ENCODE measurements at regions not wholly inside any gene's neighbourhood (a gene's known extent, or its start where the extent isn't known, plus 50 kb on each side); places are given as distances from the start of the nearest gene placed in this dataset.

DNA sequence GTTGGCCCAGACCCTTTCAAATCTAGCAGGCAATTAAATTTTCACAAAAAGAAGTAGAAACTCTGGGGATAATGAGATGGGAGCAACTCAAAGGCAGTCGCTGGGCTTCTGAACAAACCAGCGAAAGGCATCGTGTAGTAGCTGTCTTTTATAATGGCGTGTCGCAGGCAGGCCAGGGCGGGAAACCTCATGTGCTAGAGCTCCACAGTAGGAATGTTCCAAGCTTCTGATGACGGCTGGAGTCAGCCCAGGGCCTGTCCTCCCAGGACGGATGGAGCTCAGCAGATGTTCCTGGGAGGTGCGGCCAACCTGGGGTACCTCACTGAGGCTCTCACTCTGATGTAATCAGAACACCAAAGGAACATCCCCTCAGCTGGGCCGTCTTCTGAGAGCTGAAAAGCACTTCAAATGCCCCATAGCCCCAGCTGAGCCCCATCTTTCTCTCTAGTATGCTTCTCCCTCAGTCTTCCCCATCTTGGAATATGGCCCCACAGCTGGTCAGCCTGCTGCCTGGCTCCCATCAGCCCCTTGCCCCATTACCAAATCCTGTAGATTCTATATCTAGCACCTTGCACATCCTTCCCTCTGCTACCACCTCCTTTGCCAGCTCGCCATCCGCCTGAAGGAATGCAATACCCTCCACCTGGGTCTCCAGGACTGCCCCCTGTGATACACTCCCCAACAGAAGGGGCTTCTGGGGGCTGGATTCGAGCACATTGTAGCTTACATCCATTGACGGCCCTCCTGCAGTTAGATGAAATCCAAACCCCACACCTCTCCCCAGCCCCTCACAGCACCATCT is 54.9 kb upstream of the ATP2B2 start:
- TF ChIP-seq, protein P1, sequence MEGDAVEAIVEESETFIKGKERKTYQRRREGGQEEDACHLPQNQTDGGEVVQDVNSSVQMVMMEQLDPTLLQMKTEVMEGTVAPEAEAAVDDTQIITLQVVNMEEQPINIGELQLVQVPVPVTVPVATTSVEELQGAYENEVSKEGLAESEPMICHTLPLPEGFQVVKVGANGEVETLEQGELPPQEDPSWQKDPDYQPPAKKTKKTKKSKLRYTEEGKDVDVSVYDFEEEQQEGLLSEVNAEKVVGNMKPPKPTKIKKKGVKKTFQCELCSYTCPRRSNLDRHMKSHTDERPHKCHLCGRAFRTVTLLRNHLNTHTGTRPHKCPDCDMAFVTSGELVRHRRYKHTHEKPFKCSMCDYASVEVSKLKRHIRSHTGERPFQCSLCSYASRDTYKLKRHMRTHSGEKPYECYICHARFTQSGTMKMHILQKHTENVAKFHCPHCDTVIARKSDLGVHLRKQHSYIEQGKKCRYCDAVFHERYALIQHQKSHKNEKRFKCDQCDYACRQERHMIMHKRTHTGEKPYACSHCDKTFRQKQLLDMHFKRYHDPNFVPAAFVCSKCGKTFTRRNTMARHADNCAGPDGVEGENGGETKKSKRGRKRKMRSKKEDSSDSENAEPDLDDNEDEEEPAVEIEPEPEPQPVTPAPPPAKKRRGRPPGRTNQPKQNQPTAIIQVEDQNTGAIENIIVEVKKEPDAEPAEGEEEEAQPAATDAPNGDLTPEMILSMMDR (IDR thresholded peaks at IDR 0.05), result no peak
- TF ChIP-seq POLR2A (IDR thresholded peaks at IDR 0.05) (no peak), POLR2AphosphoS5 (IDR thresholded peaks at IDR 0.05) (no peak), EP300 (IDR thresholded peaks at IDR 0.05) (no peak)
